ENCODE measurements at regions not wholly inside any gene's neighbourhood (a gene's known extent, or its start where the extent isn't known, plus 50 kb on each side); places are given as distances from the start of the nearest gene placed in this dataset.
"Not testable (repeated sequence)": the region's sequence is repeated elsewhere in the genome, so short reads cannot be mapped to it uniquely, and the experiment has no call there.

DNA sequence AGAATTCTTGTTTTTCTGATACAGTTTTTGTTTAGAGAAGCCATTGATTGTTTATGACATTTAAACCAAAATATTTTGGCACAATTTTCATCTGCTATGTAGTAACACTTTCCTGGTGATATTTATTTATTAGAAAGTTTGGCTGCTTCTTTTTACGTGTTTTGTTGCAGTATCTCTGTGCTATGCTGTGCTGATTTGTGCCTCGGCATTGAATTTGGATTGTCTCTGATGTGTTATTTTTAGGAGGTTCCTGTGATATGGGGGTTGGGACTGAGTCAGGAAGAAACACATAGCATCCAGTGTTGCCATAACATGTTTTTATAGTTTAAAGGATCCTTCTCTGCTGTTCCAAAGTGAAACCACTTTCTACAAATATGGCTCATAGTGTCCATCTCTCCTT, 1197.7 kb upstream of the LRRN3 start:
- Histone ChIP-seq H3K4me1 (replicated peaks in 1 of 2) (no peaks in the 10 kb centered on the region), H3K27ac (no peak overlapping the region), H3K4me3 (no peak overlapping the region)
- in situ Hi-C loops (cut with MboI; ENCODE audit: low pct_unique_long_range_greater_than_20kb in 2 of 9, low sequenced_read_pairs in 9 of 9, unreplicated experiment in 9 of 9): no loop called here
- WGBS, 10 experiments: 0 to 100% (median 85%) methylated on average over 1 to 2 of the region's 2 CpGs
- peak in 2 of 8 experiments; percentile 47 to 52 for ATAC-seq (replicated peaks in 6 of 8)

DNA sequence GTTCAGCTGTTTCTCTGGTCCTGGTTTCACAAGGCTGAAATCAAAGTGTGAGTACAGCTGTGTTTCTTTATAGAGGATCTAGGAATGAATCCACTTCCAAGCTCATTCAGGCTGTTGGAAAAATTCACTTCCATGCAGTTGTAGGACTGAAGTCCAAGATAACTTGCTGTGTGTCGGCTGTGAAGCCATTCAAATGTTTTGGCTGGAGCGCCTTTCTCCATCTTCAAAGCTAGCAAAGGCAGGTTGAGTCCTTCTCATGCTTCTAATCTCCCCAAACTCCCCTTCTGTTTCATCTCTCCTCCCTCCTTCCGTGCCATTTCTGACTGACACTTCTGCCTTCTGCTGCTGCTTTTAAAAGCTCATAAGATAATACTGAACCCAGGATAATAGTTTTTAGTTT, 1195.4 kb upstream of the LRRN3 start:
- 0 to 100% (median 59%) methylated on average over 1 to 2 of the region's 3 CpGs; no CpG with 5 or more reads in 2 of the 10 experiments for WGBS, 10 experiments
- Histone ChIP-seq H3K4me3 (no peak overlapping the region), H3K4me1 (replicated peaks in 1 of 2) (no peaks in the 10 kb centered on the region), H3K27ac (no peak overlapping the region)
- no peak for ATAC-seq (replicated peaks in 6 of 8)
- in situ Hi-C loops (cut with MboI; ENCODE audit: low pct_unique_long_range_greater_than_20kb in 2 of 9, low sequenced_read_pairs in 9 of 9, unreplicated experiment in 9 of 9): no loop called here

DNA sequence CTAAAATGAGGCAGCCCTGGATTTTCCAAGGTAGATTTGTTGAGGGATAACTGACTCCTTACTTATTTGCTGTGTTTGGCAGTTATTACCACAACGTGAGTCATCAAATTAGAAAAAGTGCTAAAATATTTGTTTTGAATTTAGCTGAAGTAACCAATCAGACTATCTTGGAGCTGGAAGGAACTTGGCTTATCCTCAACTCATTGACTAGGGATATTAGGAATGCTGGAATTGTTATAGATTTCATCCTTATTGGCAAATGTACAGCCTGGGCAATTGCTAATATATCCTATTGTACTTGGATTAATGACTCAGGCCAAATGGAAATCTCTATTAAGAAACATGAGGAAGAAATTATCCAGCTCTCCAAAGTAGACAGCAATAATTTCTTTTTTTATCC, 1189.0 kb upstream of the LRRN3 start:
- ATAC-seq (replicated peaks in 6 of 8): peak in 1 of 8 experiments; percentile 29
- no peaks in the 10 kb centered on the region for H3K4me1 ChIP-seq (replicated peaks in 1 of 2)
- no peak overlapping the region for H3K27ac ChIP-seq
- H3K4me3 ChIP-seq: no peak overlapping the region
- 0 to 80% (median 50%) methylated on average over 1 of the region's 1 CpG; no CpG with 5 or more reads in 3 of the 10 experiments for WGBS, 10 experiments
- in situ Hi-C loops (cut with MboI; ENCODE audit: low pct_unique_long_range_greater_than_20kb in 2 of 9, low sequenced_read_pairs in 9 of 9, unreplicated experiment in 9 of 9): no loop called here

DNA sequence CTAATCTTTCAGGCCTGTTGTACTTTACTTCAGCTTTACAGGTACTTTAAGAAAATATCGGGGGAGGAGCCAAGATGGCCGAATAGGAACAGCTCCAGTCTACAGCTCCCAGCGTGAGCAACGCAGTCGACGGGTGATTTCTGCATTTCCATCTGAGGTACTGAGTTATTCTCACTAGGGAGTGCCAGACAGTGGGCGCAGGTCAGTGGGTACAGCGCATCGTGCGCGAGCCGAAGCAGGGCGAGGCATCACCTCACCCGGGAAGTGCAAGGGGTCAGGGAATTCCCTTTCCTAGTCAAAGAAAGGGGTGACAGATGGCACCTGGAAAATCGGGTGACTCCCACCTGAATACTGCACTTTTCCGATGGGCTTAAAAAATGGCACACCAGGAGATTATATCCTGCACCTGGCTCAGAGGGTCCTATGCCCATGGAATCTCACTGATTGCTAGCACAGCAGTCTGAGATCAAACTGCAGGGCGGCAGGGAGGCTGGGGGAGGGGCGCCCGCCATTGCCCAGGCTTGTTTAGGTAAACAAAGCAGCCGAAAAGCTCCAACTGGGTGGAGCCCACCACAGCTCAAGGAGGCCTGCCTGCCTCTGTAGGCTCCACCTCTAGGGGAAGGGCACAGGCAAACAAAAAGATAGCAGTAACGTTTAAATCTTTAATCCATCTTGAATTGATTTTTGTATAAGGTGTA, 1185.4 kb upstream of the LRRN3 start:
- H3K27ac ChIP-seq; in situ Hi-C loops (cut with MboI; ENCODE audit: low pct_unique_long_range_greater_than_20kb in 2 of 9, low sequenced_read_pairs in 9 of 9, unreplicated experiment in 9 of 9); ATAC-seq (replicated peaks in 6 of 8); H3K4me1 ChIP-seq (replicated peaks in 1 of 2); H3K4me3 ChIP-seq: not testable (repeated sequence)
- 40 to 100% (median 80%) methylated on average over 1 to 13 of the region's 21 CpGs; no CpG with 5 or more reads in 3 of the 10 experiments for WGBS, 10 experiments

DNA sequence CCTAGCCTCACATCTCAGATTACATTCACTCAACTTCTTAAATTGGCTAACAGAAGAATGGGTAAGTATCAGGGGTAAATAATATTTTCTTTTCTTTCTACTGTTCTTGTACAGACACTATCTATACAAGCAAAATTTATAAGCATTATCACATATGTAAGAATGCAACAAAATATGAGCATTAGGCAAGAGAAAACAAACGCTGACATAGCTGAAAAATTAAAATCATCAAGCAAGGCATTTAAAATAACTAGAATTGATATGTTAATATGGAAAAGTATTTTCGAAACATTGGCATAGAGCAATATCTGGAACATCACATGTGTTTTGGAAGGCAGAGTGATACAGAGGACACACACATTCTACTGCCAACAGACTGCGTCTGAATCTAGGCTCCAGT, 1175.3 kb upstream of the LRRN3 start:
- in situ Hi-C loops (cut with MboI; ENCODE audit: low pct_unique_long_range_greater_than_20kb in 2 of 9, low sequenced_read_pairs in 9 of 9, unreplicated experiment in 9 of 9): no loop called here
- H3K27ac ChIP-seq: no peak overlapping the region
- no peaks in the 10 kb centered on the region for H3K4me1 ChIP-seq (replicated peaks in 1 of 2)
- 0 to 92% (median 80%) methylated on average over 1 to 3 of the region's 3 CpGs; no CpG with 5 or more reads in 1 of the 10 experiments for WGBS, 10 experiments
- ATAC-seq (replicated peaks in 6 of 8): no peak
- H3K4me3 ChIP-seq: no peak overlapping the region

DNA sequence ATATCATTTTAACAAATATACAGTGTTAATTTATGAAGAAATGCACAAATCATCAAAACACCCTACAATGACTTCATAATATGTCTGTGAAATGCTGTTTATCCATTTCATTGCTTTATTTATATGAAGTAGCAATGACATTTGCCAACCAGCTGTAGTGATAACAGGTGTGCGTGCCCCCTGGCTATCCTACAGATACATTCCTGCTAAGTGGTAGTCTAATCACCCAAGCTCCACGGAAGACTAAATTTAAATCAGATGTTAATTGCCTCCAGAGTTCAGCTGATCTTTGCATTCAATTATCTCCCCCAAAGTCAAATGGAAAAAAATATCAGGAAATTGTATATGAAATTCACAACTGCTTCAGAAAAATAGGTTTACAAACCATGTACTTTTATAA, 1164.2 kb upstream of the LRRN3 start:
- Histone ChIP-seq H3K27ac (no peak overlapping the region), H3K4me3 (no peak overlapping the region), H3K4me1 (replicated peaks in 1 of 2) (no peaks in the 10 kb centered on the region)
- ATAC-seq (replicated peaks in 6 of 8): no peak
- in situ Hi-C loops (cut with MboI; ENCODE audit: low pct_unique_long_range_greater_than_20kb in 2 of 9, low sequenced_read_pairs in 9 of 9, unreplicated experiment in 9 of 9): no loop called here
- 0 to 100% (median 50%) methylated on average over 1 to 2 of the region's 2 CpGs; no CpG with 5 or more reads in 1 of the 10 experiments for WGBS, 10 experiments

DNA sequence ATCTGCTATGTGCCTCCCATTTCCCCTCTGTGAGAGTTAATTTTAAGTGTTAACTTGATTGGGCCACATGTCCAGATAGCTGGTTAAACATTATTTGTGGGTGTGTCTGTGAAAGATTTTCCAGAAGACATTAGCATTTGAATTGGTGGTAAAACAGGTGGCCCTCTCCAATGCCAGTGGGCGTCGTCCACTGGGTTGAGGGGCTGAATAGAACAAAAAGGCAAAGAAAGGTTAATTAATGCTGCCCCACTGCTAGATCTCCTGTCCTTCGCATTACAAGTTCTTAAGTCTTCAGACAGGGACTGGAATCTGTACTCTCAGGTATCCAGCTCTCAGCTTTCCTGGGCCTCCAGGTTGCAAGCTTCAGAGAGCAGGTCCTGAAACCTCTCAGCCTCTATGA, 1160.9 kb upstream of the LRRN3 start:
- WGBS, 10 experiments: 0 to 38% (median 26%) methylated on average over 2 to 3 of the region's 3 CpGs; no CpG with 5 or more reads in 6 of the 10 experiments
- Histone ChIP-seq H3K4me3 (no peak overlapping the region), H3K27ac (no peak overlapping the region), H3K4me1 (replicated peaks in 1 of 2) (no peaks in the 10 kb centered on the region)
- in situ Hi-C loops (cut with MboI; ENCODE audit: low pct_unique_long_range_greater_than_20kb in 2 of 9, low sequenced_read_pairs in 9 of 9, unreplicated experiment in 9 of 9): no loop called here
- ATAC-seq (replicated peaks in 6 of 8): no peak

DNA sequence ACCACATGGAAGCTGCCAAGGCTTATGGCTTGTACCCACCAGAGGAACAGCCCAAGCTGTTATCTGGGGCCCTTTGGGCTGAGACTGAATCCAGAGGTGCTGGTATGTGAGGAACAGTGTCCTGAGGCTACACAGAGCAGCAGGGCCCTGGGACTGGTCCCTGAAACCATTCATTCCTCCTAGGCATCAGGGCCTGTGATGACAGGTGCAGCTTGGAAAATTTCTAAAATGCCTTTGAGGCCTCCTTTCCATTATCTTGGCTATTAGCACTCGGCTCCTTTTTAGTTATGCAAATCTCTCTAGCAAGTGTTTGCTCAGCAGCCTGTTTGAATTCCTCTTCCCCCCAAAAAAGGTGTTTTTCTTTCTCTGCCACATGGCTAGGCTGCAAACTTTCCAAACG, 1151.7 kb upstream of the LRRN3 start:
- no peaks in the 10 kb centered on the region for H3K4me1 ChIP-seq (replicated peaks in 1 of 2)
- in situ Hi-C loops (cut with MboI; ENCODE audit: low pct_unique_long_range_greater_than_20kb in 2 of 9, low sequenced_read_pairs in 9 of 9, unreplicated experiment in 9 of 9): no loop called here
- no peak overlapping the region for H3K4me3 ChIP-seq
- H3K27ac ChIP-seq: no peak overlapping the region
- 0 to 76% (median 13%) methylated on average over 1 to 2 of the region's 2 CpGs; no CpG with 5 or more reads in 1 of the 10 experiments for WGBS, 10 experiments
- ATAC-seq (replicated peaks in 6 of 8): no peak

DNA sequence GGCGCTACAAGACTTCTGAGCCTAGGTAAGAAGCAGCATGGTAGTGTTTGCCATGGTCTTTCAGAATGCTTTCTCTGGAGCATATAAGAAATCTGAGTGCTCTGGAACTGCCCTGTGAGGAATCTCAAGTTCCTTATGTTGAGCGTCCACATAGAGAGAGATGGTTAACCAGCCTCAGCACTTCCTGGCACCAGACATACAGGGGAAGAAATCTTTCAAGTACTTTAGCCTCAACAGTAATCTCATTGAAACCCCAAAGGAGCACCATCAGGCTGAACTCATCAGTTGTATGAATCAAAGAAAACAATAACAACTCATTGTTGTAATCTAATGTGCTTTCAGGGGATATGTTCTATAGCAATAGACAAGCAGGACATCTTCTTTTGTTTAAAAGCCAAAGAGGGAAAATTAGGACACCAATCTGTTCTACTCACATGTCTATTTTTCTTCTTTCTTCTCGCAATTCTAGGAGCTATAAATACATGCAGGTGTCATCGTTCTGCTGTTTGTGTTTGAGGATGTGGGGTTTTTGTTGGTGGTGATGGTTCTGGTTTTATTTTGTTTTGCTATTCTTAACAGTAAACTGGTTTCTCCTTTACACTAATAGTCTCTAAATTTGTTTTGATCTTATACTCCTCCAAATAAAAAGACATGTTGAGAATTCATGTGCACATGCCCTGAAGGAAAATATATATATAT, 1145.0 kb upstream of the LRRN3 start:
- no peak overlapping the region for H3K27ac ChIP-seq
- in situ Hi-C loops (cut with MboI; ENCODE audit: low pct_unique_long_range_greater_than_20kb in 2 of 9, low sequenced_read_pairs in 9 of 9, unreplicated experiment in 9 of 9): no loop called here
- WGBS, 10 experiments: 0 to 100% (median 73%) methylated on average over 1 to 4 of the region's 4 CpGs; no CpG with 5 or more reads in 1 of the 10 experiments
- no peak overlapping the region for H3K4me3 ChIP-seq
- ATAC-seq (replicated peaks in 6 of 8): no peak
- H3K4me1 ChIP-seq (replicated peaks in 1 of 2): no peaks in the 10 kb centered on the region

DNA sequence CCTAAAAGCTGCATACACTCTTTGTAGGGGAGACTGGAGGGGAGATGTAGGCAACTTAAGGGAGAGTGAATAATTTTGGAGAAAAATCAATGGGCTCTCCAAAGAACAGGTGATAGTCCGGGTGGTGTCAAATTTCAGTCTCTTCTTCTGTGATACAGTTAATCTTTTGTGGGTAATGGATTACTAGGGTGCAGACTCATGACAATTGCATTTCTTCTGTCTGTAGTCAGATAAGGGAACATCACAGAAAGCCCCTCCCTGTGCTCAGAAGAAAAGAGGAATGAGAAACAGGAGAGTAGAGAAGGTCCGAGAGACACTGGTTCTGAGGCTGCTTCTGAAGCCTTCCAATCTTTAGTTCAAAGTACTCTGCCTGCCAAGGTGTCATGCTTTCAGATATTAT, 1140.7 kb upstream of the LRRN3 start:
- WGBS, 10 experiments: 13 to 93% (median 52%) methylated on average over 1 to 2 of the region's 2 CpGs; no CpG with 5 or more reads in 2 of the 10 experiments
- in situ Hi-C loops (cut with MboI; ENCODE audit: low pct_unique_long_range_greater_than_20kb in 2 of 9, low sequenced_read_pairs in 9 of 9, unreplicated experiment in 9 of 9): no loop called here
- H3K4me1 ChIP-seq (replicated peaks in 1 of 2): no peaks in the 10 kb centered on the region
- no peak overlapping the region for H3K27ac ChIP-seq
- no peak for ATAC-seq (replicated peaks in 6 of 8)
- no peak overlapping the region for H3K4me3 ChIP-seq

DNA sequence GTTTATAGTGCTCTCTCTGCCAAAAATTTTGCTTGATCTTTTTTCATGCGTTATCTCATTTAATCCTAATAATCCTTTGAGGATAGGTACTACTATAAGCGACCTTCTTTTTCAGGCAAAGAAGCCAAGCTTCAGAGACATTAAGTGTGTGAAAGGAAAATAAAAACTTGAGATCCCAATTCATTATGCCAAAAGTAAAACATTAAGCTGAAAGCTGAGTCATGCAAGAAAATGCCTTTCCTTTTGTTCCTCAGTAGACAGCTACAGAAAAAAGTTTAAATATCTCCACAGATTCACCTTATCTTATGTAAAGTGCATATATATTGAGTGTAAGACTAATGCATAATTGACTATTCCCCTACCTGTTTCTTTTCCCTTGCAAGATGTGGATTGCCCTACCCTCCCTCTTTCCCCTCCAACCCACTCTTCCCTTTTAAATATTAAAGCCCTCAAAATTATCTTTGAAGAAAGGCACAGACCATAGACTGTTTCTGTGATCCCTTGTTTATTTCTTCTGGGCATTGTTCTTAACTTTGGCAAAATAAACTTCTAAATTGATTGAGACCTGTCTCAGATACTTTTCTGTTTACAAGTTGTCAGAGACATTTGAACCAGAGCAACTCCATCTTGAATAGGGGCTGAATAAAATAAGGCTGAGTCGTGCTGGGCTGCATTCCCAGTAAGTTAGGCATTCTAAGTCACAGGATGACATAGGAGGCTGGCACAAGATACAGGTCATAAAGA, 1139.9 kb upstream of the LRRN3 start:
- 0 to 100% (median 66%) methylated on average over 1 to 3 of the region's 3 CpGs for WGBS, 10 experiments
- H3K4me3 ChIP-seq: no peak overlapping the region
- no peak for ATAC-seq (replicated peaks in 6 of 8)
- in situ Hi-C loops (cut with MboI; ENCODE audit: low pct_unique_long_range_greater_than_20kb in 2 of 9, low sequenced_read_pairs in 9 of 9, unreplicated experiment in 9 of 9): no loop called here
- no peaks in the 10 kb centered on the region for H3K4me1 ChIP-seq (replicated peaks in 1 of 2)
- no peak overlapping the region for H3K27ac ChIP-seq

DNA sequence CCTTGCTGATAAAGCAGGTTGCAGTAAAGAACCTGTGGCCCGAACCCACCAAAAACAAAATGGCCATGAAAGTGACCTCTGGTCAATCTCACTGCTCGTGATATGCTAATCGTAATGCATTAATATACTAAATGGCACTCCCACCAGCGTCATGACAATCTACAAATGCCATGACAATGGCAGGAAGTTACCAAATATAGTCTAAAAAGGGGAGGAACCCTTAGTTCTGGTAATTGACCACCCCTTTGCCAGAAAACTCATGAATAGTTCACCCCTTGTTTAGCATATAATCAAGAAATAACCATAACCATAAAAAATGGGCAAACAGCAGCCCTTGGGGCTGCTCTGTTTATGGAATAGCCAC, 1139.4 kb upstream of the LRRN3 start:
- no peak overlapping the region for H3K27ac ChIP-seq
- peak in 3 of 8 experiments; percentile 12 to 90 (median 80) for ATAC-seq (replicated peaks in 6 of 8)
- in situ Hi-C loops (cut with MboI; ENCODE audit: low pct_unique_long_range_greater_than_20kb in 2 of 9, low sequenced_read_pairs in 9 of 9, unreplicated experiment in 9 of 9): no loop called here
- WGBS, 10 experiments: 0 to 100% (median 93%) methylated on average over 1 to 4 of the region's 4 CpGs; no CpG with 5 or more reads in 2 of the 10 experiments
- no peaks in the 10 kb centered on the region for H3K4me1 ChIP-seq (replicated peaks in 1 of 2)
- no peak overlapping the region for H3K4me3 ChIP-seq

DNA sequence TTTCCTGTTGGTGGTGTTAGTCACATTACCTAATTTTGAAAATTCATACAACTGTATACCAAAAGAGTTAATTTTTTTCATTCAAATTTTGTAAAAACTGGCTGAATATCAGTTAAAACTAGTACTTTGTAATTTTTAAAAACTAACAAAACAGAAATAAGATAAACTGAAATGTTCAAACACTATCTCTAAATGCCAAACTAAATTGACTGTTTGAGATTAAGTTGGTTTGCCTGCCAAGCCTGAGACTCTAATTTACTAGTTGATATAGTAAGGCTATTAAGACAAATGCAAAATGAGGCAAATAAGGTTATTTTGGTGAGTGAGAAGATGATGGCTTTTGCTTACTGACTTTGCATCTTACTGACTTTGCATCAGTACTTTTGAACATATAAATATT, 1134.9 kb upstream of the LRRN3 start:
- no peak overlapping the region for H3K4me3 ChIP-seq
- H3K4me1 ChIP-seq (replicated peaks in 1 of 2): no peaks in the 10 kb centered on the region
- H3K27ac ChIP-seq: no peak overlapping the region
- in situ Hi-C loops (cut with MboI; ENCODE audit: low pct_unique_long_range_greater_than_20kb in 2 of 9, low sequenced_read_pairs in 9 of 9, unreplicated experiment in 9 of 9): no loop called here
- no peak for ATAC-seq (replicated peaks in 6 of 8)
